GM19238 (cell line): ENCODE measurements at regions not wholly inside any gene's neighbourhood (a gene's known extent, or its start where the extent isn't known, plus 50 kb on each side); places are given as distances from the start of the nearest gene placed in this dataset.
"Not testable (repeated sequence)": the region's sequence is repeated elsewhere in the genome, so short reads cannot be mapped to it uniquely, and the experiment has no call there.

Source experiments
- DNase-seq: peaks from one replicate; pipeline ENCODE4 v3.0.0; 2011; ENCODE audit warnings: low spot score; ENCODE audit not compliant: insufficient read length

- no peak for DNase-seq
Measured at GRCh38 chr3:174336784-174337183, 522.4 kb upstream of the NAALADL2 start.

- DNase-seq = no peak
Measured at GRCh38 chr3:174337227-174337626, 521.9 kb upstream of the NAALADL2 start.

DNA sequence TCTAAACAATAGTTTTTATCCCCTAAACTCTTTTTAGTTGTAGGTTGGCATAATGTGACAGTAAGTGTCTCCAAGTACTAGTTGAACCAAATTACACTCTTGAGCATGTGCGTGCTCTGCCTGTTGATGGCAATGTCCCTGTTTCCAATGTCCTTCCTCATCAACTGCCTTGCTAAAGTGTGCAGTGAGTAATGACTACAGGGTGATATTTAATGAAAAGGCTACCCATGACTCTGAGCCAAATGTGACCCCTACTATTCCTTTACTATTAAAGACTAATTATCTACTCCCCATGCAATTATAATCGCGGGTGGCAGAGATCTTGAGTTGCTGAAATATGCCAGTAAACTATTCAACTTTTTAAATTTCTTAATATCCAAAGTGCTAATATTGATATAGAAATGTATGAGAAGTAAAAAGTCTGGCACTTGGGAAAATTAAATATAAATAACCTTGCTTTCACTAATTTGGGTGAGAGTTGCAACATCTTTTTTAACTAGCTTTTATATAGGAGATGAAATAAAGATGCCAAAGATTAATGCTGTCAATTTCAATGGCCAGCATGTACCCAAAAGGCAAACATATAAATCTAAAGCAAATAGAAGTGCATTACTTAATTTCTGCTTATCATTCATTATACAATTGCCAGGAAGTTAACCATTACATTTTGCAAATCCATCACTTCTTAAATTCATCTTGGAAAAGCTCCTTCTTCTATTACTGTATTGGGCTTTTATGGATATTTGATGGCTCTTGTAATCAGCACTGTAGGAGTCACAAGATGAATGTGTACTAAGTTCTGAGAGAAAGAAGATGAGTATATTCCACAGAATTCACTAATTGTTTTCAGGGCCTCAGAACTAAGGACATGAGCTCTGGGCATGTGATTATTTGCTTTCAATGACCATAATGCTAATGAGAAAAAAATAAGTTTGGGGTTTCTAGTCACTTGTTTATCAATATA is 518.2 kb upstream of the NAALADL2 start:
- no peak for DNase-seq

GRCh38 chr3:174342171-174342570 is 517.0 kb upstream of the NAALADL2 start:
- DNase-seq = no peak

DNA sequence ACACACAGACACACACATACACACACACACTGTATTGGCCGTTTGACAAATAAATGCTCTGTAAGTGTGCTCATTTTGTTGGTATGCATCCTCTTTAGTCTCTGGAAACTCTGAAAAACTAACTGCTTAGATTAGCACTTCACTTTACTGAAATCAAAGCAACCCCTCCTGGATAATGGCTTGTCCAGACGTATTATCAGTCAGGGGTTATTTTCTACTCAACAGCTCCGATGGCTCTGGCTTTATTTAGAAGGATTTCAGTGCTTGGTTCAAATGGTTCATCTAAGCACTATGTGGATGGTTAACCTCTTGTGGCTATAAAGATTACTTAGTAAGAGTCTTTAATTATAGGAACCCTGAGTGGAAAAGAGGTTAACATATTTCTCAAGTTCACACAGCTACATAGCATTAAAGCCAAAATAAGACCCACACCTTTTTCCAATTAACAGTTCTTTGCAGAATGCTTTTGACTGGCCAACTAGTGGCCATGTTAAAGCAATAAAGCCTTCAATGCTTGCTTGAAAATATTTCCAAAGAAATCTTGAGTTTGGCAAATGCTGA is 516.1 kb upstream of the NAALADL2 start:
- no peak for DNase-seq

GRCh38 chr3:174346141-174346540 is 513.0 kb upstream of the NAALADL2 start:
- DNase-seq = no peak

DNA sequence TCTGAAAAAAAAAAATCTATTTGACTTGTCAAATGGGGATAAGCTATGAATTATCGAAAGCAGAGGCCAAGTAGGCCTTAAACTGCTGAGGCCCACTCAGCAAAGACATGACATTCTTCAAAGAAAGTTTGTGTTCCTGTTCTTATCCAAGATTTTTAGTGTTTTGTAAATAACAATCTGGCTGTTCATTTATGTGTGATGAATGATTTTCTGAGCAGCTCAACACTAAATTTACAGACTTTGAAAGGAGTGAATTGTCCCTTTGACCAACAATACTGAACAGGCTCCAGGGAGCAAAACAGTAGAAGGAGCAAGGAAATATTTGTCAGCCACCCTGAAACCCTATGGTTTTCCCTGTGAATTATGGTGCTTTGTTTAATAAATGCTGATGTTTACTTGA is 512.6 kb upstream of the NAALADL2 start:
- no peak for DNase-seq

- no peak for DNase-seq
Measured at GRCh38 chr3:174347474-174348138, 511.5 kb upstream of the NAALADL2 start.

DNA sequence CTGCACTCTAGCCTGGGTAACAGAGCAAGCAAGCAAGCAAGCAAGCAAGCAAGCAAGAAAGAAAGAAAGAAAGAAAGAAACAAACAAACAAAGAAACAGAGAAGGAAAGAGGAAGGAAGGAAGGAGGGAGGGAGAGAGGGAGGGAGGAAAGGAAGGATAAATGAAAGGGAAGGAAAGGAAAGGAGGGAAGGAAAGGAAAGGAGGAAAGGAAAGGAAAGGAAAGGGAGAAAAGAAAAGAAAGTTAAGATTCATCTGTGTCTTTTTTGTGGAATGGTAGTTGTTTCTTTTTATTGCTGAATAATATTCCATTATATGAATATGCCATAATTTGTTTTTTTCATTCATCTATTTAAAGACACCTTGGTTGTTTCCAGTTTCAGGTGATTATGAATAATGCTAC is 506.9 kb upstream of the NAALADL2 start:
- DNase-seq = no peak

DNA sequence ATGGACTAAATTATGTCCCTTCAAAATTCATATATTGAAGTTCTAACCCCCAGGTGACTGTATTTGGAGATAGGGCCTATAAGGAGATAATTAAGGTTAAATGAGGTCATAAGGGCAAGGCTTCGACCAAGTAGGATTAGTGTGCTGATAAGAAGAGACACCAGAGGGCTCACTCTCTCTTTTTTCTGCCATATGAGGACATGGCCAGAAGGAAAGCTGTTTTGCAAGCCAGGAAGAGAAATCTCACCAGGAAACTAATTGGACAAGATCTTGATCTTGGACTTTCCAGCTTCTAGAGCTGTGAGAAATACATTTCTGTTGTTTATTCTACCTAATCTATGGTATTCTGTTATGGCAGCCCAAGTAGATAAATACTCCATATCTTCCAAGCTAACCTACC is 503.6 kb upstream of the NAALADL2 start:
- no peak for DNase-seq

- DNase-seq = no peak
Measured at GRCh38 chr3:174356596-174356995, 502.5 kb upstream of the NAALADL2 start.

DNA sequence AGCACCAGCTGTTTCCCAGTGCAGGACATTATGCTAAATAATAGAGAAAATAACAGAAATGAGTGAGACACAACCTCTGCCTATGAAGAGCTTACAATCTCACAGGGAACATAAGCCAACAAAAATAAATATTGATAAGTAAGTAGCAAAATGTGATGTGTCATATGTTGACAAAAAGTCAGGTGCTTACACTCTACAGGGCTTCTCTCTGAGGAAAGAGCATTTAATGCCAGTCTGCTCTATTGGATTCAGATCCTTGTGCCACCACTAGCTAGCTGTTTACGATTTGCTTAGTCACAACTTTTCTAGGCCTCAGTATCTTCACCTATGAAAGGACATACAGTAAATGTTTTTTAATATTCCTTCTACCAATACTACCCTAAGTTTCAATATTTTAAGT is 500.9 kb upstream of the NAALADL2 start:
- no peak for DNase-seq

GRCh38 chr3:174362556-174362955 is 496.6 kb upstream of the NAALADL2 start:
- DNase-seq = no peak

- no peak for DNase-seq
Measured at GRCh38 chr3:174363256-174363655, 495.9 kb upstream of the NAALADL2 start.

GRCh38 chr3:174365796-174366195 is 493.3 kb upstream of the NAALADL2 start:
- DNase-seq = no peak

DNA sequence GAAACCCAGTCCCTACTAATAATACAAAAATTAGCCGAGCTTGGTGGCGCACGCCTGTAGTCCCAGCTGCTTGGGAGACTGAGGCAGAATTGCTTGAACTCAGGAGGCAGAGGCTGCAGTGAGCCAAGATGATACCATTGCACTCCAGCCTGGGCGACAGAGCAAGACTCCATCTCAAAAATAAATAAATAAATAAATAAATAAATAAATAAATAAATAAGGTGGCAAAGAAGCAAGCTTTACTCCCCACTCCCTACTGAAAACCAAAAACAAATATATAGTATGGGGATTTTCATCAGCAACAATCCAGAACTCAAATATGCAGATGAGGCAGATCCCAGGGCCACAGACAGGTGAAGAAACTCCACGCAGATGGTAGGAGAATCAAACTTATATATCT is 492.2 kb upstream of the NAALADL2 start:
- DNase-seq = not testable (repeated sequence)

GRCh38 chr3:174376346-174376745 is 482.8 kb upstream of the NAALADL2 start:
- no peak for DNase-seq

GRCh38 chr3:174377096-174377495 is 482.0 kb upstream of the NAALADL2 start:
- no peak for DNase-seq

DNA sequence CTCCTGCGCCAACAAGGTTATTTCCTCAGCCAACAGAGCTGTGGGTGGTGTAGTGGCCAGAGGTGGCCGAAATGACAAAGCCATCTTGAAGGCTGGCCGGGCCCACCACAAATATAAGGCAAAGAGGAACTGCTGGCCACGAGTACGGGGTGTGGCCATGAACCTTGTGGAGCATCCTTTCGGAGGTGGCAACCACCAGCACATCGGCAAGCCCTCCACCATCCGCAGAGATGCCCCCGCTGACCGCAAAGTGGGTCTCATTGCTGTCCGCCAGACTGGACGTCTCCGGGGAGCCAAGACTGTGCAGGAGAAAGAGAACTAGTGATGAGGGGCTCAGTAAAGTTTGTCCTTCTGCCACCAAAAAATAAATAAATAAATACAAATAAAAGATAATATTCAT is 481.4 kb upstream of the NAALADL2 start:
- no peak for DNase-seq

GRCh38 chr3:174382878-174383277 is 476.3 kb upstream of the NAALADL2 start:
- DNase-seq = no peak

DNA sequence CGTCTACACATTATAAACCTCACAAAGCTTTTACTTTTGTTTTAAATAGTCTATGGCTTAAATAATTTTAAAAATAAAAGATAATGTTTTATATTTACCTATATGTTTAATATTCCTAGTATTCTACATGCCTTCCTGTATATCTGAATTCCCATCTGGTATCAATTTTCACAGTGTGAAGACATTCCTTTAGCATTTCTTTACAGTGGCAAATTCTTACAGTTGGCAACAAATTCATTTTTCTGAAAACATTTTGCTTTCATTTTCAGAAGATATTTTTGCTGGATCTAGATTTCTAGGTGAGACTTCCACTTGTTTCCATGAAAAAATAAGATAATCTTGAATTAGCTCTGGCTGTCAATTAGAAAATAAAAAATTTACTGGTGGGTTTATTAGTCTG is 471.4 kb upstream of the NAALADL2 start:
- no peak for DNase-seq

GRCh38 chr3:174397848-174398247 is 461.3 kb upstream of the NAALADL2 start:
- DNase-seq = no peak
